IgD-negative memory B cell (primary cell): ENCODE measurements at regions not wholly inside any gene's neighbourhood (a gene's known extent, or its start where the extent isn't known, plus 50 kb on each side); places are given as distances from the start of the nearest gene placed in this dataset.
"Not testable (repeated sequence)": the region's sequence is repeated elsewhere in the genome, so short reads cannot be mapped to it uniquely, and the experiment has no call there.

Experiments used
- H3K27ac Mint-ChIP-seq, 3 donors: one replicate each; pipeline ENCODE4 v1.8.0; 2020 to 2022; ENCODE audit warnings: mild to moderate bottlenecking in 3 of 3, mixed read lengths in 3 of 3, moderate library complexity in 1 of 3
- H3K27me3 Mint-ChIP-seq: one replicate; pipeline ENCODE4 v1.8.0; 2021; ENCODE audit warnings: mixed read lengths
- H3K36me3 Mint-ChIP-seq: one replicate; pipeline ENCODE4 v1.8.0; 2020; ENCODE audit warnings: mild to moderate bottlenecking, mixed read lengths
- H3K4me1 Mint-ChIP-seq, 3 donors: one replicate each; pipeline ENCODE4 v1.8.0; 2020 to 2022; ENCODE audit warnings: mixed read lengths in 3 of 3, mild to moderate bottlenecking in 1 of 3
- H3K4me3 Mint-ChIP-seq, 4 donors: one replicate each; pipeline ENCODE4 v1.8.0; 2020 to 2022; ENCODE audit warnings: mild to moderate bottlenecking in 4 of 4, mixed read lengths in 4 of 4, moderate library complexity in 3 of 4
- H3K9me3 Mint-ChIP-seq, 3 donors: one replicate each; pipeline ENCODE4 v1.8.0; 2020 to 2021; ENCODE audit warnings: mixed read lengths in 3 of 3, mild to moderate bottlenecking in 1 of 3

DNA sequence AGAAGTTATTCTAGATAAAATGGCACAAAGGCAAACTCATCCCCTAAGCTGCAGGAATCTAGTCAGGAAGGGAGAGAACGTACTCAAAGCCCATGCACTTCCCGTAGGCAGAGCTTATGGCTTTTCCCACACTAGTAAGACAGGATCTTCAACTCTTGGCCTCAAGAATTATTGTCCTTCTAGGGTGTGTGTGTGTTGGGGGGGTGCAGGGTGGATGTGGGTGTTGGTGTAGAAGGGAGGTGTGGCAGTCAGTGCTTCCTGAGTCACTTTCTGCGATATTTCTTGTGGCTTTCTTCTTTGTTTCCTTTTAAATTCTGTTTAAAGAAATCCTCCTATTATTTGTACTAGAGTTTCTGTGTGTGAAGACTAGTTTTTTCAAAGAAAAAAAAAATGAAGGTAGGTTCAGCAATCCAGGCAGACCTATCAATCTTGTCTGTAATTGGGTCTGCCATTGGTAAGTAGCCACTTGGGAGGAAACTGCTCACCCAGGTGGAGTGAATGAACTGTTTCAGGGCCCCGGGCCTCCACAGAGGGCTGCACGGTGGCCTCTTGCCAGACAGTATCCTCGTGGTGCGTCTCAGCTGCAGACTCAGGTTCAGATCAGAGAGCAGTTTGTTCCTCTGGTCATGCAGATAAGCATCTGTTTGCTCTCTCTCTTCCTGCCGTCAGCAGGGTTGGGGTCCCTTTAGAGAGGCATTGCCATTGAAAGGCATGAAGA lies 131.9 kb downstream of the NPR3 start:
- Mint-ChIP-seq H3K9me3 (no peaks in the 10 kb centered on the region), H3K4me1 (no peaks in the 10 kb centered on the region), H3K27me3 (no peaks in the 10 kb centered on the region), H3K4me3 (no peak overlapping the region), H3K36me3 (no peaks in the 10 kb centered on the region), H3K27ac (no peak overlapping the region)

DNA sequence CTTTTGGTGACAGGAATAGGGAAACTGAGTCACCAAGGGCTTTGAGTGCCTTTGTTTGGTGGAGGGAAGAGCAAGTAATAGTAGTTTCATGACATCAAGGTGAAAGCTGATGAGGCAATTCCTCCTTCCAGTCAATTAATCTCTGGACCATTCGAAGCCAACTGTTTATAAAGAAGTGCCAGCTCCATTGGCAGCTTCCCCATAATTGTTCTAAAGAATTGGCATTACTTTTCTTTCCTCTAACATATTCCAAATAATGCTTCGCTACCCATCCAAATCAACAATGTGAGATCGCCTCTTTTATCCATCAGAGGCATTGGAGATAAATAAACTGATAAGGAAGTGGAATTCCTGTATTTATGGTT lies 132.4 kb downstream of the NPR3 start:
- Mint-ChIP-seq H3K9me3 (no peaks in the 10 kb centered on the region), H3K4me3 (no peak overlapping the region), H3K27me3 (no peaks in the 10 kb centered on the region), H3K36me3 (no peaks in the 10 kb centered on the region), H3K27ac (no peak overlapping the region), H3K4me1 (no peaks in the 10 kb centered on the region)

DNA sequence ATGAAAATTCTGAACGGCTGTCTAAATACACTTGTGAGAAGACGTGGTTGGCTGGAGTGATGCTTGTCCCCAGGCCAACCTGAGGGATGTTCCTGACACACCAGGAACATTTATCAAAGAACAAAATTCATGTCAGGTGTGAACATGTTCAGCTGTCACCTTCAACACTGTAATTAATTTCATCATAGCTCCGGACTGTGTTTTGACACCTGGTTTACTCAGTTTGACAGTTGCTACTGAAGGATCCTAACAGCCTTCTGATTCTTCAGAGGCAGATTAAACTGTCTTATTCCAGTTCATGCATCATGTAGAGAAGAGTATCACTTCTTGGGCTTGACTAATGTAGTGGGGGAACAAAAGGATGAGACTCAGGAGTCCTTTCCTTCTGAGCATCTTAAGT lies 134.1 kb downstream of the NPR3 start:
- Mint-ChIP-seq H3K4me3 (no peak overlapping the region), H3K27ac (no peak overlapping the region), H3K36me3 (no peaks in the 10 kb centered on the region), H3K27me3 (no peaks in the 10 kb centered on the region), H3K4me1 (no peaks in the 10 kb centered on the region), H3K9me3 (peaks cover 0 to 3% (median 0%) of the 10 kb centered on the region in 3 donors)

DNA sequence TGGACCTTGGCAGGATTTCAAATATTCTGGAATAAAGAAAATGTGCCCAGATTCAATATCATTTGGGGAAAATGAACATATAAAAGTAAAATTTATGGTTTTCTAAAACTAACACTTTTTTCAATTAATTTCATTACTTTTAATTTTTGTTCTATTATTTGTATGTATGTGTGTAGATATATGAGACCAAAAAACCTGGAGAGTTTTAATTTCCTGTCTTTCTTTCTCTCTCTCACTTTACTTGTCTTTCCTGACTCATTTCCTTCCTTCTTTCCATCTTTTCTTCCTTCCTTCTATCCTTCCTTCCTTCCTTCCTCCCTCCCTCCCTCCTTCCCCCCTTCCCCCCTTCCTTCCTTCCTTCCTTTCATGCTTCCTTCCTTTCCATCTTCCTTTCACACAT lies 137.0 kb downstream of the NPR3 start:
- no peak overlapping the region for H3K27ac Mint-ChIP-seq
- H3K27me3 Mint-ChIP-seq: no peaks in the 10 kb centered on the region
- no peaks in the 10 kb centered on the region for H3K36me3 Mint-ChIP-seq
- peaks cover 0 to 3% (median 0%) of the 10 kb centered on the region in 3 donors for H3K9me3 Mint-ChIP-seq
- no peaks in the 10 kb centered on the region for H3K4me1 Mint-ChIP-seq
- H3K4me3 Mint-ChIP-seq: no peak overlapping the region

DNA sequence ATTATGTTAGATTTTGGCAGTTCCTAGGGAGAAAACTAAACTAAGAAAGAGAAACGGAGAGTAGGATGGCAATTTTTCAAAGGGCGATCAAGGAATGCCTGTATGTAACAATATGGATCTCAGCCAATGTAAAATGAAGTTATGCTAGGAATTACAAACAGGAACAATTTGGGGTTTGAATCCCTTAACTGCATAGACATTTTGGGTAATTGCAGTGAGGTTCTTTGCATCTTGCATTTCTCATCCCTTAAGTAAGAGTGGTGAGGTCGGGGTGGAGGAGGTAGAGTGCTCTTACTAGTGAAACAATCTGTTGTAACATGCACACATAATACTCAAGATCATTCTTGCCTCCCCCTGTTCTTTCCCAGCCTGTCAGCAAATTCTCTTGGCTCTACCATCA lies 137.6 kb downstream of the NPR3 start:
- Mint-ChIP-seq H3K4me3 (no peak overlapping the region), H3K4me1 (no peaks in the 10 kb centered on the region), H3K9me3 (peaks cover 0 to 3% (median 0%) of the 10 kb centered on the region in 3 donors), H3K36me3 (no peaks in the 10 kb centered on the region), H3K27me3 (no peaks in the 10 kb centered on the region), H3K27ac (no peak overlapping the region)

DNA sequence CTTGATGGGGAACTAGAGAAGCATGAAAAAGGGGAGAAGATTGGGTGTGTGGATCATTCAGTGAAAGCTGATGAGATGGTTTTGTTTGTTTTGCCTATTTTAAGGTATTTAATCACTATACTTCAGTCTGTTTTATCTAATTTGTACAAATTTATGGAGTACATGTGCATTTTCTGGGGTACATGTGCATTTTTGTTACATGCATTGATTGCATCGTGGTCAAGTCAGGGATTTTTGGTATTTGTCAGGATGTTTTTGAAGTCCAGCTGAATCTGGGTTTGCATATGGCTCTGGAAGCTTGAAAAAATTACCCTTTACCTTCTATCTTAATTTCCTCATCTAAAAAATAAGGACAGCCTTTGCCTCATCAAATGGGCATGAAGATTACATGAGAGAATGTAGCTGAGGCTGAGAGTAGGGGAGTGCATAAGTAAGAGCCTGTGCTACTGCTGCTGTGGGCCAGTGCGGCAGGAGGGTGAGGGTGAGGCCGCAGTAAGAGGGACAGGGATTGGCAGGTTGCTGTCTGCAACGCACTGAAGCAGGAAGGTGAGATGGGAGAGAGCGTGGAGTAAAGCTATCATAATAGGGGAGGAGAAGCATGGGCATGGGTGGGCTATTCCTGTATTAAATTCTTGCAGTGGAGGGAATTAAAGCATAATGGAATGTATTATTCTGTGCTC lies 139.8 kb downstream of the NPR3 start:
- Mint-ChIP-seq H3K4me3 (no peak overlapping the region), H3K4me1 (no peaks in the 10 kb centered on the region), H3K36me3 (no peaks in the 10 kb centered on the region), H3K9me3 (peaks cover 0 to 3% (median 0%) of the 10 kb centered on the region in 3 donors), H3K27ac (peak overlapping the region in 1 of 3 donors; percentile 1), H3K27me3 (no peaks in the 10 kb centered on the region)

DNA sequence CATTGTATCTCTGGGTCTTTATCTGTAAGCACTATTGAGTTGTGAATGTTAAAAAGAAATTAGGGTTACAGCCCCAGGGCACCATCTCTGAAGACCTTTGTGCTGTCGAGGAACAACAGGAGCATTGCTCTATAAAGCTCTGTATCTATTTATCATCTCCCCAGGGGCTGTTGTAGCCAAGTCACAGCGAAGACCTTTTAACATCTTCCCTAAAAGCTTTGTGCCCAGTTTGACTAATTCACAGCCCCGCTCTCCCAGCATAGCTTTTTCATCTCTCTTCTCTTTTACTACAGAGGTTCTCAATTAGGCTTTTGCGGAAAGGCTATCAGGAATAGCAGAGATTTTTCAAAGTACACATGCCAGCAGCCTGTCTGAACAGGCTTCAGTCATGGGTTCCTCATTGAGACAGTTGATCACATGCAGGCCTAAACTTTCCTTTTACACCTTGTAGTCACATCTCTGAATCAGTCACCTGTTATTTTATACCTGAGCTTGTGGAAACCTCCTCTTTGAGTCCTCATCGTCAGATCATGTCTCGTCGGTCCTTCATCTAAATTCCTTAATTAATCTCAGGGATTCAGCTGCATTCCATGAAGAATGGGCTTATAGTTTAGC lies 140.5 kb downstream of the NPR3 start:
- Mint-ChIP-seq H3K4me3 (no peak overlapping the region), H3K27ac (no peak overlapping the region), H3K9me3 (peaks cover 0 to 3% (median 0%) of the 10 kb centered on the region in 3 donors), H3K4me1 (no peaks in the 10 kb centered on the region), H3K27me3 (no peaks in the 10 kb centered on the region), H3K36me3 (no peaks in the 10 kb centered on the region)

DNA sequence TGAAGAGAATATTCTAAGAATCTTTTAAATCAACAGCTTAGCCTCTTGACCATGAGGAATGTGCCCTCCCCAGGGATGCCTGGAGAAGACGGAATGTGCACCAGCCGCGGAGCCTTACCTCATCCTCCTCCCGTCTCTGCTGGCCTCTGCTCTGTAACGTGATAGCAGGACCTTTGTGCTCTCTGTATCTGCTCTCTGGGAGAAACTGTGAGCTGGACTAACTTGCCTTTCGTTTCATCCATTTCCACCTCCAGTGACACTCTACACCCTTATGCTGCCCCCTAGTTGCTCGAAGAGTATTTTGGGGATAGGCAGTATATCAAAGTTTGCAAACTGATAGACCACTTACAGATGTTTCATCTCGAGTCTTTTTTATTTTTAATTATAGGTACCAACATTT lies 141.4 kb downstream of the NPR3 start:
- Mint-ChIP-seq H3K4me3 (no peak overlapping the region), H3K36me3 (no peaks in the 10 kb centered on the region), H3K27ac (no peak overlapping the region), H3K9me3 (peaks cover 0 to 7% (median 0%) of the 10 kb centered on the region in 3 donors), H3K27me3 (no peaks in the 10 kb centered on the region), H3K4me1 (no peaks in the 10 kb centered on the region)

DNA sequence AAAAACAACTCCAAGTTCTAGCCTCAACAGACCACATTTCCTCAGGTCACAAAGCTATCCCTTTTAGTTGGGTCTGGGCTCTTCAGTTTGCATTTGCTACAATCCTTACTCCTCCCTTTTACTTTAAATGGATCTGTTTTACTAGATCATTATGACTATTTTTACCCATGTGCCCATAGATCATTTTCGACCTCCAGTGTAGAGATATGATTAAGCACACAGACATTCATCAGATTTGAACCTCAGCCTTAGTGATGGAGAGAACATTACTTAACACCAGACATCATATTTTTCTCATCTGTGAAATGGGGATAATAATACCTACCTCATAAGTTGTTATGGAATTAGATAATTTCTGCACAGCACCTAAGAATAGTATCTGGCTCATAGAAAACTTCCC lies 141.9 kb downstream of the NPR3 start:
- Mint-ChIP-seq H3K27ac (no peak overlapping the region), H3K36me3 (no peaks in the 10 kb centered on the region), H3K4me3 (no peak overlapping the region), H3K9me3 (peaks cover 0 to 9% (median 0%) of the 10 kb centered on the region in 3 donors), H3K27me3 (no peaks in the 10 kb centered on the region), H3K4me1 (no peaks in the 10 kb centered on the region)

DNA sequence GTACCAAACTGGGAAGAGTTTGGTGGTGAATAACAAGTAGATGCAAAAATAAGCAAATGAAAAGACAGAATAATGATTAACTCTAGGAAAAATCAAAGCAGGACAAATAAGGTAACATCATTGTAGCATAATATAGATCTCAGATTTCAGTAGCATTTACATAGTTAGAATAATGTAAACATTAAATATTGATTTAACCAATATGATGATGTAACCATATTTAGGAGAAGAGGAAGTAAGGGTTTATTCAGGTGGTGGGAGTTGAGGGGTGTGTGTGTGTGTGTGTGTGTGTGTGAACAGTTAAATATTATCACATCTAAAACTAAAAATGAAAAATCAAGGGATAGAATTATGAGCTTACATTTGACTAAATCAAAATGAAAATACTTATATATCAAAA lies 143.4 kb downstream of the NPR3 start:
- Mint-ChIP-seq H3K27me3 (no peaks in the 10 kb centered on the region), H3K4me3 (no peak overlapping the region), H3K9me3 (peaks cover under 1 to 16% (median 3%) of the 10 kb centered on the region in 3 donors), H3K36me3 (no peaks in the 10 kb centered on the region), H3K4me1 (no peaks in the 10 kb centered on the region), H3K27ac (no peak overlapping the region)

DNA sequence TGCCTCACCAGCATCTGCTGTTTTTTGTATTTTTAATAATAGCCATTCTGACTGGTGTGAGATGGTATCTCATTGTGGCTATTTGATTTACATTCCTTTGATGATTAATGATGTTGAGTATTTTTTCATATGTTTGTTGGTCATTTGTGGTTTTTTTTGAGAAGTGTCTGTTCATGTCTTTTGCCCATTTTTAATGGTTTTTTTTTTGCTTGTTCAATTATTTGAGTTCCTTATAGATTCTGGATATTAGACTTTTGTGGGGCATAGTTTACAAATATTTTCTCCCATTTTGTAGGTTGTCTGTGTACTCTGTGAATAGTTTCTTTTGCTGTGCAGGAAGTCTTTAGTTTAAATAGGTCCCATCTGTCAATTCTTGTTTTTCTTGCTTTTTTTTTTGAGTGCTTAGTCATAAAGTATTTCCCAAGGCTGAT lies 148.1 kb downstream of the NPR3 start:
- Mint-ChIP-seq H3K27ac (no peak overlapping the region), H3K27me3 (no peaks in the 10 kb centered on the region), H3K4me1 (no peaks in the 10 kb centered on the region), H3K4me3 (no peak overlapping the region), H3K36me3 (no peaks in the 10 kb centered on the region), H3K9me3 (peaks cover 2 to 25% (median 6%) of the 10 kb centered on the region in 3 donors)

DNA sequence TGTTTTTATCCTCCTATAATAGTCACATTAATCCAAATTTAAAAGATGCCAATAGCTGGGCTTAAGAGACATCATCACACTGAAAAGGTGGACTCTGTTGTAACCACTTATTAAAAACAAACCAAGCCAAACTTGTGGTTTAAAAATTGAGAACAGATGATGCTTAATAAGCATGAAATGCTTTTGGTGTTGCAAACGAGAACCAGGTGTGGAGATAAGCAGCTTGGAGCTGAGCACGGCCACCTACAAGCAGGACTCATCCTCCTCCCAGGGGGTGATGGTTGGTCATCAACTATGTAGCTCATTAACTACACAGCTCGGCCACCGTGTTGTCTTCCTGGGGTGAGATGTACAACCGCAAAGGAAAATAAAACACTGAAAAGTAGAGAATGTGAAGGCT lies 154.4 kb downstream of the NPR3 start:
- no peak overlapping the region for H3K4me3 Mint-ChIP-seq
- no peaks in the 10 kb centered on the region for H3K4me1 Mint-ChIP-seq
- no peaks in the 10 kb centered on the region for H3K36me3 Mint-ChIP-seq
- peaks cover 4 to 12% (median 8%) of the 10 kb centered on the region in 3 donors for H3K9me3 Mint-ChIP-seq
- H3K27me3 Mint-ChIP-seq: no peaks in the 10 kb centered on the region
- H3K27ac Mint-ChIP-seq: no peak overlapping the region

DNA sequence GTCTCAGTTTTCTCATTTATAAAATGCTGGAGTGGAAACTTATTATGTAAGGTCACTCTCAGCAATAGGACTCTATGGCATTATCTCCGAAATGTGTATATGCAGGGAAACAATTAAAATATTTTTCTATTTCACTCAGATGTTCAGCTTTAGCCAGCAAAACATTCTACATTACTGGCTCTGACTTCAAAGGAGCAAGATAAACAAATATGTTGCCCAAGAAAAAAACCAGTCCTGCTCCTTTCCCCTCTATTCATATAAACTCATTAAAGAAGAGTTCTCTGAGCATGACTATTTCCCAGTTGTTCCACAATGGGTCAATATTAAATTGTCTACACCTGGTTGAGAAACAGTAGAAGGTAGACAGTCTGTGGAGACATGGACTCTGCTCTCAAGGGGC lies 155.0 kb downstream of the NPR3 start:
- Mint-ChIP-seq H3K9me3 (peaks cover 4 to 8% (median 8%) of the 10 kb centered on the region in 3 donors), H3K4me3 (no peak overlapping the region), H3K36me3 (no peaks in the 10 kb centered on the region), H3K4me1 (no peaks in the 10 kb centered on the region), H3K27ac (no peak overlapping the region), H3K27me3 (no peaks in the 10 kb centered on the region)

DNA sequence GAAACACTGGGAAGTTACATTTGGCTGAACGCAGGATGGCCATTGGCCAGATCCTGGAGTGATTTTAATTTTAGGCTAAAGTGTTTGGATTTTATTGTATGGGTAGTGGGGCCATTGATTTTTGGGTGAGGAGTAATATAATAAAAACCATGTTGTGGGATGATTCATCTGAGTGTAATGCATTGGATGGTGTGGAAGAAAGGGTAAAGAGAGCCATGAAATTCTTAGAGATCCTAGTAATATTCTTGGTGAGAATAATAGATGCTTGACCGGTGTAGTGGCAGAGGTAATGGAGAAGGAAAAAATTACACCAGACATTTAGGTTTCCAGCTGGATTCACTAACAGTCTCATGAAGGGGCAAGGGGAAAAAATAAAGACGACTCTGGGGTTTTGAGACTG lies 158.1 kb downstream of the NPR3 start:
- no peaks in the 10 kb centered on the region for H3K4me1 Mint-ChIP-seq
- no peaks in the 10 kb centered on the region for H3K36me3 Mint-ChIP-seq
- no peak overlapping the region for H3K27ac Mint-ChIP-seq
- H3K9me3 Mint-ChIP-seq: peaks cover 5 to 17% (median 13%) of the 10 kb centered on the region in 3 donors
- no peaks in the 10 kb centered on the region for H3K27me3 Mint-ChIP-seq
- no peak overlapping the region for H3K4me3 Mint-ChIP-seq

DNA sequence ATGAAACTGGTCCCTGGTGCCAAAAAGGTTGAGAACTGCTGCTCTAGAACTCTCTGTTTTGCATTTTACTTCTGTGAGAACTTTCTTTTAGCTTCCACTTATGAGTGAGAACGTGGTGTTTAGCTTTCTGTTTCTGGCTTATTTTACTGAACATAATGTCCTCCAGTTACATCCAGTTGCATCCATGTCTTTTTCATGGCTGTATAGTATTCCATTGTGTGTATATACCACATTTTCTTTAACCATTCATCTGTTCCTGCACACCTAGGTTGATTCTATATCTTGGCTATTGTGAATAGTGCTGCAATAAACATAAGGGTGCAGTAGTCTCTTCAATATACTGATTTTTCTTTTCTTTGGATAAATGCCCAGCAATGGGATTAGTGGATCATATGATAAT lies 165.7 kb downstream of the NPR3 start:
- H3K4me3 Mint-ChIP-seq: no peak overlapping the region
- H3K27me3 Mint-ChIP-seq: no peaks in the 10 kb centered on the region
- peaks cover 4 to 25% (median 12%) of the 10 kb centered on the region in 3 donors for H3K9me3 Mint-ChIP-seq
- peaks cover 0 to 1% (median 0%) of the 10 kb centered on the region in 3 donors for H3K4me1 Mint-ChIP-seq
- H3K27ac Mint-ChIP-seq: no peak overlapping the region
- H3K36me3 Mint-ChIP-seq: no peaks in the 10 kb centered on the region

DNA sequence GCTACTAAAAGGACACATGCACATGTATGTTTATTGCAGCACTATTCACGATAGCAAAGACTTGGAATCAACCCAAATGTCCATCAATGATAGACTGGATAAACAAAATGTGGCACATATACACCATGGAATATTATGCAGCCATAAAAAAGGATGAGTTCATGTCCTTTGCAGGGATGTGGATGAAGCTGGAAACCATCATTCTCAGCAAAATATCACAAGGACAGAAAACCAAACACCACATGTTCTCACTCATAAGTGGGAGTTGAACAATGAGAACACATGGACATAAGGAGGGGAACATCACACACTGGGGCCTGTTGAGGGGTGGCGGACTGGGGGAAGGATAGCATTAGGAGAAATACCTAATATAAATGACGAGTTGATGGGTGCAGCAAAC lies 168.2 kb downstream of the NPR3 start:
- not testable (repeated sequence) for H3K27me3 Mint-ChIP-seq, H3K27ac Mint-ChIP-seq, H3K36me3 Mint-ChIP-seq, H3K4me1 Mint-ChIP-seq, H3K4me3 Mint-ChIP-seq
- peaks cover 8 to 28% (median 13%) of the 10 kb centered on the region in 3 donors for H3K9me3 Mint-ChIP-seq
